PC-3 (cell line): ENCODE measurements at regions not wholly inside any gene's neighbourhood (a gene's known extent, or its start where the extent isn't known, plus 50 kb on each side); places are given as distances from the start of the nearest gene placed in this dataset.

Experiments used
- ATAC-seq: fragments of 200-7000 bp; cut with Tn5 transposase; 2 replicates; pipeline ENCODE4 v1.9.1; 2020; ENCODE audit warnings: mild to moderate bottlenecking, moderate library complexity
- BruUV-seq: library from RNA; stranded (reverse); fragments of 400-500 nt; replicated peaks from 2 replicates; lab custom pipeline; 2021; lab: Mats Ljungman, UMichigan
- CTCF ChIA-PET: fragments of 300-600 bp; sonication (Branson Sonifier 250); formaldehyde crosslinking; loops from one replicate; lab custom pipeline; 2022; ENCODE audit warnings: antibody characterized with exemption; lab: Charles Lee
- POLR2A ChIA-PET: fragments of 300-600 bp; sonication (Branson Sonifier 250); formaldehyde crosslinking; loops from one replicate; lab custom pipeline; 2022; ENCODE audit warnings: antibody characterized with exemption; ENCODE audit not compliant: unreplicated experiment; lab: Charles Lee
- DNase-seq: peaks from one replicate; pipeline ENCODE4 v3.0.0-alpha.2; 2015
- H2AFZ ChIP-seq: fragments of 300-600 bp; sonication (generic); 2 replicates; pipeline ENCODE4 v1.6.0; 2016; ENCODE audit warnings: antibody characterized with exemption, low read length
- H3F3A ChIP-seq: fragments of 300-600 bp; sonication (generic); one replicate; pipeline ENCODE4 v1.6.0; 2017; ENCODE audit warnings: antibody characterized with exemption, low read length, control low read depth, mild to moderate bottlenecking; ENCODE audit not compliant: unreplicated experiment
- H3K27ac ChIP-seq: fragments of 300-600 bp; sonication (generic); 2 replicates; pipeline ENCODE4 v1.5.1; 2016; ENCODE audit warnings: mild to moderate bottlenecking, low read length
- H3K27me3 ChIP-seq: fragments of 300-600 bp; sonication (generic); 2 replicates; pipeline ENCODE4 v1.6.1; 2016; ENCODE audit warnings: low read length, mixed read lengths
- H3K36me3 ChIP-seq: fragments of 300-600 bp; sonication (generic); 2 replicates; pipeline ENCODE4 v1.6.1; 2016; ENCODE audit warnings: low read depth, mixed run types, low read length, mixed read lengths
- H3K4me1 ChIP-seq: fragments of 300-600 bp; sonication (generic); 2 replicates; pipeline ENCODE4 v1.5.1; 2016; ENCODE audit warnings: low read length; ENCODE audit not compliant: insufficient read depth
- H3K4me2 ChIP-seq: fragments of 300-600 bp; sonication (generic); 2 replicates; pipeline ENCODE4 v1.6.0; 2016; ENCODE audit warnings: low read length
- H3K4me3 ChIP-seq: fragments of 300-600 bp; sonication (generic); 2 replicates; pipeline ENCODE4 v1.5.1; 2016; ENCODE audit warnings: mild to moderate bottlenecking, low read length, mixed read lengths
- H3K79me2 ChIP-seq: fragments of 300-600 bp; sonication (generic); 2 replicates; pipeline ENCODE4 v1.6.1; 2017; ENCODE audit warnings: low read length, mixed read lengths
- H3K9ac ChIP-seq: fragments of 300-600 bp; sonication (generic); 2 replicates; pipeline ENCODE4 v1.6.0; 2016; ENCODE audit warnings: mild to moderate bottlenecking, low read length
- H3K9me2 ChIP-seq: fragments of 300-600 bp; sonication (generic); replicated peaks from 2 replicates; pipeline ENCODE4 v1.6.1; 2016; ENCODE audit warnings: mixed run types, low read length, mixed read lengths
- H3K9me3 ChIP-seq: fragments of 300-600 bp; sonication (generic); 2 replicates; pipeline ENCODE4 v1.6.1; 2016; ENCODE audit warnings: low read length, mixed read lengths
- H4K20me1 ChIP-seq: fragments of 300-600 bp; sonication (generic); 2 replicates; pipeline ENCODE4 v1.6.1; 2016; ENCODE audit warnings: low read length, mixed read lengths
- CTCF ChIP-seq: fragments of 300-600 bp; sonication (generic); conservative IDR thresholded peaks from 2 replicates; pipeline ENCODE4 v1.5.1; 2017; ENCODE audit warnings: antibody characterized with exemption, low read depth, mild to moderate bottlenecking, low read length
- EZH2 ChIP-seq: fragments of 300-600 bp; sonication (generic); IDR thresholded peaks from one replicate; pipeline ENCODE4 v1.6.1; 2017; ENCODE audit warnings: antibody characterized with exemption, mild to moderate bottlenecking, low read length; ENCODE audit not compliant: unreplicated experiment
- EZH2phosphoT487 ChIP-seq: fragments of 300-600 bp; sonication (generic); IDR thresholded peaks from 2 replicates; pipeline ENCODE4 v1.6.1; 2018; ENCODE audit warnings: mild to moderate bottlenecking, antibody characterized with exemption, low read length, borderline replicate concordance
- intact Hi-C: fragments of 100-400 bp; cut with micrococcal nuclease; formaldehyde crosslinking; loops from 2 replicates; pipeline ENCODE4 v1.9.0; 2023

- CTCF ChIA-PET: no interaction called here
Observed at GRCh38 chr4:73001885-73002284, 67.6 kb downstream of the COX18 start.

GRCh38 chr4:72997409-72997808 lies 72.1 kb downstream of the COX18 start:
- H3K36me3 ChIP-seq: no peaks in the 10 kb centered on the region
- H2AFZ ChIP-seq: no peak overlapping the region
- no peak overlapping the region for H3K9ac ChIP-seq
- H3K9me2 ChIP-seq: peaks cover 4% of the 10 kb centered on the region; the same call in 1 of the 2 replicates
- H4K20me1 ChIP-seq: no peaks in the 10 kb centered on the region
- intact Hi-C loops: no loop called here
- CTCF ChIA-PET: no interaction called here
- no TSS peak for BruUV-seq
- H3K4me3 ChIP-seq: no peak overlapping the region
- POLR2A ChIA-PET: no interaction called here
- ATAC-seq: peak; percentile 54
- H3F3A ChIP-seq: no peaks in the 10 kb centered on the region
- TF ChIP-seq EZH2phosphoT487: no peak
- no peak for TF ChIP-seq CTCF
- no peak for TF ChIP-seq EZH2
- peak; percentile 82 for DNase-seq
- no peaks in the 10 kb centered on the region for H3K79me2 ChIP-seq
- H3K4me1 ChIP-seq: peaks cover 11% of the 10 kb centered on the region
- no peak overlapping the region for H3K27ac ChIP-seq
- H3K4me2 ChIP-seq: no peak overlapping the region
- H3K27me3 ChIP-seq: no peaks in the 10 kb centered on the region
- no peaks in the 10 kb centered on the region for H3K9me3 ChIP-seq

More at GRCh38 chr4:73001885-73002284, 67.6 kb downstream of the COX18 start:
- Histone ChIP-seq H3K4me1 (peaks cover 11% of the 10 kb centered on the region), H3F3A (no peaks in the 10 kb centered on the region), H3K4me3 (no peak overlapping the region), H3K27me3 (peaks cover 5% of the 10 kb centered on the region), H3K79me2 (no peaks in the 10 kb centered on the region), H3K4me2 (no peak overlapping the region), H3K9me3 (no peaks in the 10 kb centered on the region), H3K27ac (no peak overlapping the region), H3K36me3 (no peaks in the 10 kb centered on the region), H4K20me1 (no peaks in the 10 kb centered on the region), H2AFZ (no peak overlapping the region), H3K9me2 (peaks cover 4% of the 10 kb centered on the region; the same call in 1 of the 2 replicates), H3K9ac (no peak overlapping the region)
- TF ChIP-seq CTCF: no peak
- no peak for TF ChIP-seq EZH2
- TF ChIP-seq EZH2phosphoT487: no peak
- POLR2A ChIA-PET: no interaction called here
- intact Hi-C loops: loop anchor here (5.0 kb wide), 1 partner anchor 295 kb away; no protein-coding TSS in a partner anchor
- DNase-seq: no peak
- ATAC-seq: no peak
- no TSS peak for BruUV-seq

- Histone ChIP-seq H3F3A (no peaks in the 10 kb centered on the region), H3K4me2 (no peak overlapping the region), H3K4me3 (no peak overlapping the region), H3K9me2 (no peaks in the 10 kb centered on the region), H3K9ac (no peak overlapping the region), H4K20me1 (no peaks in the 10 kb centered on the region), H3K79me2 (no peaks in the 10 kb centered on the region), H3K27ac (no peak overlapping the region), H3K9me3 (no peaks in the 10 kb centered on the region), H3K36me3 (no peaks in the 10 kb centered on the region), H3K4me1 (peaks cover 11% of the 10 kb centered on the region), H3K27me3 (no peaks in the 10 kb centered on the region), H2AFZ (no peak overlapping the region)
- intact Hi-C loops: no loop called here
- POLR2A ChIA-PET: no interaction called here
- no peak for TF ChIP-seq EZH2
- TF ChIP-seq EZH2phosphoT487: no peak
- TF ChIP-seq CTCF: no peak
- CTCF ChIA-PET: no interaction called here
- DNase-seq (no peak), ATAC-seq (no peak)
- no TSS peak for BruUV-seq
Observed at GRCh38 chr4:72994670-72995069, 74.8 kb downstream of the COX18 start.
